Vagina (tissue), 2 donors: ENCODE measurements at regions not wholly inside any gene's neighbourhood (a gene's known extent, or its start where the extent isn't known, plus 50 kb on each side); places are given as distances from the start of the nearest gene placed in this dataset.

Experiments used
- DNase-seq, 2 donors: peaks; one replicate each; pipeline ENCODE4 v3.0.0-alpha.2; 2017; ENCODE audit errors: extremely low spot score in 2 of 2
- H3K27ac ChIP-seq: fragments of 200-600 bp; sonication (generic); one replicate; pipeline ENCODE4 v1.5.1; 2019
- H3K27me3 ChIP-seq: fragments of 200-600 bp; sonication (generic); one replicate; pipeline ENCODE4 v1.5.1; 2019
- H3K36me3 ChIP-seq, 2 donors: fragments of 200-600 bp; sonication (generic); one replicate each; pipeline ENCODE4 v1.5.1; 2017 to 2019
- H3K4me1 ChIP-seq: fragments of 200-600 bp; sonication (generic); one replicate; pipeline ENCODE4 v1.5.1; 2019
- H3K4me3 ChIP-seq, 2 donors: fragments of 200-600 bp; sonication (generic); 1 replicate in 1 of 2; 2 replicates in 1 of 2; pipeline ENCODE4 v1.5.1; 2016 to 2019
- H3K9me3 ChIP-seq: fragments of 200-600 bp; sonication (generic); one replicate; pipeline ENCODE4 v1.5.1; 2019
- CTCF ChIP-seq, 3 experiments: fragments of 450-650 bp in 2 of 3; fragments of 200-600 bp in 1 of 3; sonication (generic) in 1 of 3; IDR thresholded peaks; one replicate each; pipeline ENCODE4 v1.5.1; 2017 to 2019; ENCODE audit warnings: antibody characterized with exemption in 3 of 3, mild to moderate bottlenecking in 2 of 3, moderate library complexity in 2 of 3
- POLR2A ChIP-seq, 2 donors: fragments of 450-650 bp; IDR thresholded peaks; one replicate each; pipeline ENCODE4 v1.6.1; 2017; ENCODE audit warnings: antibody characterized with exemption in 2 of 2, mild to moderate bottlenecking in 2 of 2, moderate library complexity in 2 of 2
- POLR2AphosphoS5 ChIP-seq, 2 donors: sonication (generic); formaldehyde crosslinking; IDR thresholded peaks; one replicate each; pipeline ENCODE4 v1.9.0; 2017; ENCODE audit warnings: antibody characterized with exemption in 2 of 2, mild to moderate bottlenecking in 2 of 2, low read depth in 1 of 2; ENCODE audit not compliant: insufficient read depth in 1 of 2
- intact Hi-C: fragments of 100-400 bp; cut with DNase I; formaldehyde crosslinking; loops from one replicate; pipeline ENCODE4 v1.15.1; 2023

GRCh38 chr15:66850078-66850991, 148.3 kb downstream of the SMAD6 start:
- no peak overlapping the region for H3K4me3 ChIP-seq
- H3K27me3 ChIP-seq = no peaks in the 10 kb centered on the region
- no peaks in the 10 kb centered on the region for H3K9me3 ChIP-seq
- no peak for TF ChIP-seq POLR2A (IDR thresholded peaks at IDR 0.05)
- no peak for TF ChIP-seq CTCF (IDR thresholded peaks at IDR 0.05)
- no peak for TF ChIP-seq POLR2AphosphoS5 (IDR thresholded peaks at IDR 0.05; ENCODE audit: insufficient read depth in 1 of 2, low read depth in 1 of 2)
- peak; percentile 82 to 86 for DNase-seq
- H3K36me3 ChIP-seq = no peaks in the 10 kb centered on the region
- peaks cover 32% of the 10 kb centered on the region for H3K4me1 ChIP-seq
- intact Hi-C loops = loop anchor here (2.0 to 5.0 kb wide), 4 partner anchors 63 to 248 kb away; no protein-coding TSS in a partner anchor
- peak overlapping the region; percentile 82 for H3K27ac ChIP-seq

- H3K36me3 ChIP-seq = no peaks in the 10 kb centered on the region
- intact Hi-C loops = loop anchor here (2.0 to 5.0 kb wide), 4 partner anchors 64 to 249 kb away; no protein-coding TSS in a partner anchor
- no peak for DNase-seq
- peak overlapping the region in 1 of 2 donors; percentile 18 for H3K4me3 ChIP-seq
- no peaks in the 10 kb centered on the region for H3K9me3 ChIP-seq
- H3K27ac ChIP-seq = peak overlapping the region; percentile 82
- no peaks in the 10 kb centered on the region for H3K27me3 ChIP-seq
- TF ChIP-seq POLR2A (IDR thresholded peaks at IDR 0.05) (no peak), POLR2AphosphoS5 (IDR thresholded peaks at IDR 0.05; ENCODE audit: insufficient read depth in 1 of 2, low read depth in 1 of 2) (no peak), CTCF (IDR thresholded peaks at IDR 0.05) (no peak)
- H3K4me1 ChIP-seq = peaks cover 32% of the 10 kb centered on the region
Measured at GRCh38 chr15:66850996-66851310, 148.9 kb downstream of the SMAD6 start.

GRCh38 chr15:66851311-66852063, 149.5 kb downstream of the SMAD6 start:
- DNase-seq = peak; percentile 84 to 91

GRCh38 chr15:66852064-66852905, 150.2 kb downstream of the SMAD6 start:
- peak; percentile 82 to 89 for DNase-seq

More at GRCh38 chr15:66851311-66852063, 149.5 kb downstream of the SMAD6 start:
- intact Hi-C loops = loop anchor here (2.0 to 5.0 kb wide), 4 partner anchors 64 to 249 kb away; no protein-coding TSS in a partner anchor
- Histone ChIP-seq H3K4me3 (peak overlapping the region in 1 of 2 donors; percentile 18), H3K27ac (peak overlapping the region; percentile 82), H3K27me3 (no peaks in the 10 kb centered on the region), H3K9me3 (no peaks in the 10 kb centered on the region), H3K36me3 (no peaks in the 10 kb centered on the region), H3K4me1 (peaks cover 32% of the 10 kb centered on the region)
- TF ChIP-seq CTCF (IDR thresholded peaks at IDR 0.05) = peak; percentile 87 to 98 (median 98)
- peak in 1 of 2 donors; percentile 70 for TF ChIP-seq POLR2AphosphoS5 (IDR thresholded peaks at IDR 0.05; ENCODE audit: insufficient read depth in 1 of 2, low read depth in 1 of 2)
- no peak for TF ChIP-seq POLR2A (IDR thresholded peaks at IDR 0.05)

More at GRCh38 chr15:66852064-66852905, 150.2 kb downstream of the SMAD6 start:
- no peaks in the 10 kb centered on the region for H3K9me3 ChIP-seq
- no peaks in the 10 kb centered on the region for H3K27me3 ChIP-seq
- H3K36me3 ChIP-seq = no peaks in the 10 kb centered on the region
- no peak overlapping the region for H3K4me3 ChIP-seq
- peak overlapping the region; percentile 82 for H3K27ac ChIP-seq
- TF ChIP-seq POLR2A (IDR thresholded peaks at IDR 0.05) (no peak), CTCF (IDR thresholded peaks at IDR 0.05) (no peak), POLR2AphosphoS5 (IDR thresholded peaks at IDR 0.05; ENCODE audit: insufficient read depth in 1 of 2, low read depth in 1 of 2) (no peak)
- intact Hi-C loops = loop anchor here (5.0 kb wide), 3 partner anchors 65 to 250 kb away; no protein-coding TSS in a partner anchor
- peaks cover 32% of the 10 kb centered on the region for H3K4me1 ChIP-seq
